Gastrocnemius medialis (tissue), 4 donors: ENCODE measurements at regions not wholly inside any gene's neighbourhood (a gene's known extent, or its start where the extent isn't known, plus 50 kb on each side); places are given as distances from the start of the nearest gene placed in this dataset.
"Not testable (repeated sequence)": the region's sequence is repeated elsewhere in the genome, so short reads cannot be mapped to it uniquely, and the experiment has no call there.

Experiments
- CTCF ChIP-seq, 5 experiments: fragments of 450-650 bp in 3 of 5; fragments of 200-600 bp in 2 of 5; sonication (generic) in 2 of 5; IDR thresholded peaks in 4 of 5; conservative IDR thresholded peaks in 1 of 5; 1 replicate in 4 of 5; 2 replicates in 1 of 5; pipeline ENCODE4 v1.5.1; 2016 to 2019; ENCODE audit warnings: antibody characterized with exemption in 5 of 5, mild to moderate bottlenecking in 3 of 5, moderate library complexity in 3 of 5
- POLR2A ChIP-seq, 2 donors: fragments of 450-650 bp; IDR thresholded peaks; one replicate each; pipeline ENCODE4 v1.6.1; 2017; ENCODE audit warnings: antibody characterized with exemption in 2 of 2, mild to moderate bottlenecking in 2 of 2, moderate library complexity in 2 of 2

- not testable (repeated sequence) for TF ChIP-seq CTCF (IDR thresholded peaks at IDR 0.05 in 4 of 5, conservative IDR thresholded peaks at IDR 0.05 in 1 of 5); POLR2A (IDR thresholded peaks at IDR 0.05)
These were observed 171.8 kb downstream of the REEP3 start for GRCh38 chr10:63693021-63693420.
